DND-41 (cell line): ENCODE measurements at regions not wholly inside any gene's neighbourhood (a gene's known extent, or its start where the extent isn't known, plus 50 kb on each side); places are given as distances from the start of the nearest gene placed in this dataset.

Experiments used
- ATAC-seq: fragments of 200-7000 bp; cut with Tn5 transposase; 3 replicates; pipeline ENCODE4 v1.9.1; 2021; ENCODE audit warnings: low read depth; ENCODE audit not compliant: insufficient read depth
- DNase-seq: peaks from one replicate; pipeline ENCODE4 v3.0.0-alpha.2; 2020
- H2AFZ ChIP-seq: 2 replicates; pipeline ENCODE4 v1.6.0; 2012; ENCODE audit warnings: low read depth, low read length
- H3K27ac ChIP-seq: 2 replicates; pipeline ENCODE4 v1.5.1; 2012; ENCODE audit warnings: low read length, inconsistent platforms
- H3K27me3 ChIP-seq: fragments of 200-600 bp; sonication (generic); 2 replicates; pipeline ENCODE4 v1.6.0; 2012; ENCODE audit warnings: low read length, mild to moderate bottlenecking, inconsistent platforms; ENCODE audit not compliant: insufficient read depth, poor library complexity
- H3K36me3 ChIP-seq: 2 replicates; pipeline ENCODE4 v1.5.1; 2012; ENCODE audit warnings: low read length, inconsistent platforms; ENCODE audit not compliant: insufficient read depth
- H3K4me1 ChIP-seq: 2 replicates; pipeline ENCODE4 v1.5.1; 2012; ENCODE audit warnings: mild to moderate bottlenecking, low read length; ENCODE audit not compliant: insufficient read depth
- H3K4me2 ChIP-seq: 2 replicates; pipeline ENCODE4 v1.6.0; 2012; ENCODE audit warnings: mild to moderate bottlenecking, moderate library complexity, low read length, inconsistent platforms; ENCODE audit not compliant: insufficient read depth
- H3K4me3 ChIP-seq, 2 experiments: fragments of 200-600 bp in 1 of 2; shearing (Covaris generic) in 1 of 2; 2 replicates each; pipeline ENCODE4 v1.5.1; 2012 to 2016; ENCODE audit warnings: inconsistent platforms in 2 of 2, low read length in 2 of 2, mild to moderate bottlenecking in 2 of 2, low read depth in 1 of 2, moderate library complexity in 1 of 2
- H3K79me2 ChIP-seq: 2 replicates; pipeline ENCODE4 v1.6.0; 2012; ENCODE audit warnings: low read length, inconsistent platforms; ENCODE audit not compliant: insufficient read depth
- H3K9ac ChIP-seq: 2 replicates; pipeline ENCODE4 v1.6.0; 2012; ENCODE audit warnings: low read depth, mild to moderate bottlenecking, inconsistent platforms, low read length, moderate library complexity
- H3K9me3 ChIP-seq: 2 replicates; pipeline ENCODE4 v1.5.1; 2012; ENCODE audit warnings: low read length, moderate library complexity, mild to moderate bottlenecking, inconsistent platforms; ENCODE audit not compliant: insufficient read depth, severe bottlenecking
- H4K20me1 ChIP-seq: 2 replicates; pipeline ENCODE4 v1.6.0; 2012; ENCODE audit warnings: low read length; ENCODE audit not compliant: insufficient read depth
- EZH2 ChIP-seq: IDR thresholded peaks from 3 replicates; pipeline ENCODE4 v1.6.1; 2012; ENCODE audit warnings: borderline replicate concordance, low read depth, mild to moderate bottlenecking, moderate library complexity, low read length, inconsistent platforms; ENCODE audit not compliant: severe bottlenecking
- TF ChIP-seq, protein P1 (sequence below): IDR thresholded peaks from 2 replicates; pipeline ENCODE4 v1.5.1; 2012; ENCODE audit warnings: borderline replicate concordance, low read length, moderate library complexity, mild to moderate bottlenecking; ENCODE audit not compliant: poor library complexity, severe bottlenecking; ENCODE audit errors: extremely low read depth

DNA sequence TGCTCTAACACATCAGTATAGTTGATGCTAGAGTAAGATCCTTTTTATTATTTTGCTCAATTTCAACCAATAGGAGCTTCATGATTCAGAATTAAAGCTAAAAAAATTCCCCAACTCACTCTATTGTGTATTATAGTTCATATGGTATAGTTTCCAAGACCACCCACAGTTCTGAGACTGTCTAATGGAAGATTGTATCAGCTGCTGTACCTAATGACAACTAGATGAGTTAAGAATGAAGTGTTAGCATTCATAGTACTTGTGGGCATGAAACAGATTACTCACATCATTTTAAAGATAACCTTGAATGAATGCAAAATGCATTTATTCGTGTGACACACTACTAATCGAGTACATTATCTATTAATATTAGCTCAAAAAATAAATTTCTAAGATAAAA is 289.9 kb upstream of the ATP11B start:
- H4K20me1 ChIP-seq = no peaks in the 10 kb centered on the region
- H3K36me3 ChIP-seq = no peaks in the 10 kb centered on the region
- H3K27me3 ChIP-seq = peaks cover 14% of the 10 kb centered on the region
- no peaks in the 10 kb centered on the region for H3K9me3 ChIP-seq
- H3K4me3 ChIP-seq = no peak overlapping the region
- no peaks in the 10 kb centered on the region for H3K79me2 ChIP-seq
- TF ChIP-seq, protein P1, sequence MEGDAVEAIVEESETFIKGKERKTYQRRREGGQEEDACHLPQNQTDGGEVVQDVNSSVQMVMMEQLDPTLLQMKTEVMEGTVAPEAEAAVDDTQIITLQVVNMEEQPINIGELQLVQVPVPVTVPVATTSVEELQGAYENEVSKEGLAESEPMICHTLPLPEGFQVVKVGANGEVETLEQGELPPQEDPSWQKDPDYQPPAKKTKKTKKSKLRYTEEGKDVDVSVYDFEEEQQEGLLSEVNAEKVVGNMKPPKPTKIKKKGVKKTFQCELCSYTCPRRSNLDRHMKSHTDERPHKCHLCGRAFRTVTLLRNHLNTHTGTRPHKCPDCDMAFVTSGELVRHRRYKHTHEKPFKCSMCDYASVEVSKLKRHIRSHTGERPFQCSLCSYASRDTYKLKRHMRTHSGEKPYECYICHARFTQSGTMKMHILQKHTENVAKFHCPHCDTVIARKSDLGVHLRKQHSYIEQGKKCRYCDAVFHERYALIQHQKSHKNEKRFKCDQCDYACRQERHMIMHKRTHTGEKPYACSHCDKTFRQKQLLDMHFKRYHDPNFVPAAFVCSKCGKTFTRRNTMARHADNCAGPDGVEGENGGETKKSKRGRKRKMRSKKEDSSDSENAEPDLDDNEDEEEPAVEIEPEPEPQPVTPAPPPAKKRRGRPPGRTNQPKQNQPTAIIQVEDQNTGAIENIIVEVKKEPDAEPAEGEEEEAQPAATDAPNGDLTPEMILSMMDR = no peak
- no peak for TF ChIP-seq EZH2
- H3K4me2 ChIP-seq = no peak overlapping the region
- H3K27ac ChIP-seq = no peak overlapping the region
- DNase-seq (no peak), ATAC-seq (no peak)
- no peaks in the 10 kb centered on the region for H3K4me1 ChIP-seq
- no peak overlapping the region for H3K9ac ChIP-seq
- H2AFZ ChIP-seq = no peak overlapping the region

DNA sequence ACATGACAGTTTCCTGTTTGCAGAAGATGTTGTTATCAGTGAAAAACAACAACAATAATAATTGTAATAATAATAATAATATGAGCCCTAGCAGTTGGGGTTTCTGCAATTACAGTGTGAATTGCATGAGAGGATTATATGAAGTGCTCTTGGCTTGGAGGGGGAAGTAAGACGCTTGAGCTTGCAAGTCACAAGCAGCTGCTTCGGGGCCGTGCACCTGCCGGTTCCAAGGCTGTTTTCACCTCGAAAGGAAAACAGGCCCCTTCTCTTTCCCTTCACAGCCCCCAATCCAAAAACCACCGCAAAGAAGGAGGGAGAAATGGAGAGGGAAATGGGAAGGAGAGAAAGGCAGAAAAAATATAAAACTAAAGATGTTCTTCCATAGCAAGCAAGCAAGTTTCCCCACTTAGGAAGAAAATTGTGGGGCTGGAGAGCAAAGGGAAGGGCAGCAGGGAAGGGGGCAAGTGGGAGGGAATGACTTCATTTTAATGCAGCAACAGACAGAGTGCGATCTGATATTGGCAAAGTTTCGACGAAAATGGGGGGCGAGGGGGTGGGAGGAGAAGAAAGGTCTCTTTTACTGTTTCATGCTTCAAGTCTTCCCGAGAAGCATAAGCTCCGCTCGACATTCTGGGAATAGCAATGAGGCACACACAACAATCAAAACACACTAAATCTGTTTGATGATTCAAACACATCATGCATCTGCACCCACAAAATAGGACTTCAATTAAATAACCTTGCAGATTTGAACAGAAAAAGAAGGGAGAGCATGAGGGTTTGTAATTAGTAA is 284.2 kb upstream of the ATP11B start:
- ATAC-seq (no peak), DNase-seq (no peak)
- Histone ChIP-seq H3K4me3 (no peak overlapping the region), H3K9me3 (no peaks in the 10 kb centered on the region), H3K79me2 (no peaks in the 10 kb centered on the region), H3K36me3 (no peaks in the 10 kb centered on the region), H3K27me3 (peaks cover 19% of the 10 kb centered on the region), H4K20me1 (no peaks in the 10 kb centered on the region), H2AFZ (no peak overlapping the region), H3K4me2 (no peak overlapping the region), H3K27ac (no peak overlapping the region), H3K4me1 (no peaks in the 10 kb centered on the region), H3K9ac (no peak overlapping the region)
- TF ChIP-seq EZH2 = no peak
- TF ChIP-seq, protein P1 = no peak

DNA sequence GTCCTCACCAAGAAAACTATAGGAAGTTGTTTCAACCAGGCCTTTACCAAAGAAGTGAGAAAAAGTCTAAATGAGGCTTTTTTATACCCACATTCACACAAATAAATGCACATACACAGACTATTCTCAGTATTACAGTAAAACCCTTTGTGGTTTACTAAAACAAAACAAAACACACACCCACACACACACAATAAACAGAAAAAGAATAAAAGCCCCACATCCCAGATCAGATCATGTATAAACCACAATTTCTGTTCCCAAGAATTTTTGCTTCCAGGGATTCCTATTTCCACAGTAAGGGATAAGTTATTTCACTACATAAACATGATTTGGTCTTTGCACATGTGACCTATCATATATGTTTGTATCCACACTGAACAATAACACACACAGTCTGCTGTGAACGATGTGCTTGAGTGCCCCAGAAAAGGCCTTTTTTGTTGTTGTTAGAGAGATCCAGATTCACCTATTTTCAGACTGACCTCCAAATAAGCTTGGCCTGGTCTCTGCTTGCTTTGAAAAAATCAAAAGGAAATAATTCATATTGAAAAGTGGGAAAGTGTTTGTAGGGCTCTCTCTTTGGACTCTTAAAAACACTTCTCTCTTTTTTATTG is 283.4 kb upstream of the ATP11B start:
- Histone ChIP-seq H2AFZ (no peak overlapping the region), H4K20me1 (no peaks in the 10 kb centered on the region), H3K27ac (no peak overlapping the region), H3K9me3 (no peaks in the 10 kb centered on the region), H3K4me3 (no peak overlapping the region), H3K27me3 (peaks cover 16% of the 10 kb centered on the region), H3K36me3 (no peaks in the 10 kb centered on the region), H3K79me2 (no peaks in the 10 kb centered on the region), H3K9ac (no peak overlapping the region), H3K4me1 (no peaks in the 10 kb centered on the region), H3K4me2 (no peak overlapping the region)
- ATAC-seq (no peak), DNase-seq (no peak)
- no peak for TF ChIP-seq EZH2
- TF ChIP-seq, protein P1 = no peak
